H1 (cell line): ENCODE measurements at regions not wholly inside any gene's neighbourhood (a gene's known extent, or its start where the extent isn't known, plus 50 kb on each side); places are given as distances from the start of the nearest gene placed in this dataset.

Experiments used
- CTCF ChIA-PET: fragments of 300-600 bp; sonication (Branson Sonifier 250); formaldehyde crosslinking; loops from one replicate; lab custom pipeline; 2021; ENCODE audit not compliant: partially characterized antibody; lab: Charles Lee
- POLR2A ChIA-PET: fragments of 300-600 bp; sonication (Branson Sonifier 250); formaldehyde crosslinking; loops from one replicate; lab custom pipeline; 2021; ENCODE audit warnings: inconsistent platforms; ENCODE audit not compliant: partially characterized antibody; lab: Charles Lee
- DNase-seq, 2 experiments: peaks; one replicate each; pipeline versions ENCODE4 v3.0.0 to v3.0.0-alpha.2; 2010 to 2022; ENCODE audit warnings: low spot score in 2 of 2, low read depth in 1 of 2, mixed read lengths in 1 of 2
- FAIRE-seq: peaks from 2 replicates; lab custom pipeline; 2011; peaks lifted over from hg19 to GRCh38; lab: Jason Lieb, UNC
- H2AFZ ChIP-seq: 2 replicates; pipeline ENCODE4 v1.8.1; 2012; ENCODE audit warnings: low read length, inconsistent platforms
- H2AK5ac ChIP-seq: 2 replicates; pipeline ENCODE4 v1.6.1; 2013; ENCODE audit warnings: low read depth, low read length
- H2BK120ac ChIP-seq: replicated peaks from 2 replicates; pipeline ENCODE3; 2013; ENCODE audit warnings: low read depth, low read length, inconsistent platforms
- H2BK12ac ChIP-seq: 2 replicates; pipeline ENCODE4 v1.6.1; 2013; ENCODE audit warnings: low read depth, low read length
- H2BK15ac ChIP-seq: 2 replicates; pipeline ENCODE4 v1.6.1; 2013; ENCODE audit warnings: low read length
- H2BK20ac ChIP-seq: 2 replicates; pipeline ENCODE4 v1.6.1; 2013; ENCODE audit warnings: low read length
- H2BK5ac ChIP-seq: 2 replicates; pipeline ENCODE4 v1.6.1; 2013; ENCODE audit warnings: low read depth, low read length
- H3K14ac ChIP-seq: 2 replicates; pipeline ENCODE4 v1.6.1; 2013; ENCODE audit warnings: inconsistent platforms; ENCODE audit not compliant: insufficient read length
- H3K18ac ChIP-seq: 2 replicates; pipeline ENCODE4 v1.6.1; 2013; ENCODE audit warnings: low read length; ENCODE audit errors: extremely low read depth
- H3K23ac ChIP-seq: 2 replicates; pipeline ENCODE4 v1.6.1; 2013; ENCODE audit warnings: inconsistent platforms; ENCODE audit not compliant: insufficient read length
- H3K23me2 ChIP-seq: 2 replicates; pipeline ENCODE4 v1.6.1; 2013; ENCODE audit warnings: low read depth, low read length
- H3K27ac ChIP-seq: 2 replicates; pipeline ENCODE4 v1.6.1; 2011; ENCODE audit warnings: low read depth, low read length, inconsistent platforms
- H3K27me3 ChIP-seq, 4 experiments: replicated peaks in 1 of 4; 1 replicate in 1 of 4; 2 replicates in 3 of 4; pipeline versions ENCODE4 v1.6.1 to v1.8.1; 2011 to 2013; ENCODE audit warnings: low read length in 3 of 4, mild to moderate bottlenecking in 3 of 4, inconsistent platforms in 2 of 4, mixed read lengths in 2 of 4, moderate library complexity in 1 of 4; ENCODE audit not compliant: control insufficient read depth in 3 of 4, insufficient read depth in 3 of 4; ENCODE audit errors: extremely low read depth in 1 of 4
- H3K36me3 ChIP-seq, 4 experiments: 2 replicates each; pipeline versions ENCODE4 v1.6.1 to v1.8.1; 2011 to 2013; ENCODE audit warnings: mild to moderate bottlenecking in 4 of 4, low read length in 3 of 4, moderate library complexity in 2 of 4, control low read depth in 1 of 4, inconsistent platforms in 1 of 4; ENCODE audit not compliant: insufficient read depth in 4 of 4, control insufficient read depth in 2 of 4
- H3K4ac ChIP-seq: replicated peaks from 2 replicates; pipeline ENCODE3; 2013; ENCODE audit warnings: low read length, low read depth, mixed read lengths, inconsistent platforms; ENCODE audit not compliant: insufficient read length
- H3K4me1 ChIP-seq, 4 experiments: replicated peaks in 1 of 4; 1 replicate in 1 of 4; 2 replicates in 3 of 4; pipeline versions ENCODE4 v1.6.1 to v1.8.1; 2011 to 2013; ENCODE audit warnings: low read length in 3 of 4, inconsistent platforms in 2 of 4, mixed read lengths in 1 of 4; ENCODE audit not compliant: insufficient read depth in 4 of 4, control insufficient read depth in 3 of 4
- H3K4me2 ChIP-seq, 2 experiments: 2 replicates each; pipeline versions ENCODE4 v1.6.1 to v1.8.1; 2011 to 2013; ENCODE audit warnings: low read depth in 2 of 2, low read length in 2 of 2, control low read depth in 1 of 2, inconsistent platforms in 1 of 2, mild to moderate bottlenecking in 1 of 2; ENCODE audit not compliant: insufficient read depth in 1 of 2
- H3K4me3 ChIP-seq, 4 experiments: fragments of 200-600, 300-600 bp in 1 of 4; sonication (generic), shearing (Covaris generic), sonication (Bioruptor Twin) in 1 of 4; 2 replicates each; pipeline versions ENCODE4 v1.5.1 to v1.8.1; 2011 to 2016; ENCODE audit warnings: low read length in 4 of 4, low read depth in 3 of 4, control low read depth in 2 of 4, inconsistent platforms in 2 of 4, mild to moderate bottlenecking in 2 of 4, mixed read lengths in 1 of 4, moderate library complexity in 1 of 4; ENCODE audit not compliant: insufficient read depth in 2 of 4; ENCODE audit errors: extremely low read depth in 1 of 4
- H3K56ac ChIP-seq: replicated peaks from 2 replicates; pipeline ENCODE3; 2013; ENCODE audit warnings: low read depth, mild to moderate bottlenecking, mixed read lengths, low read length, inconsistent platforms; ENCODE audit not compliant: insufficient read length
- H3K79me1 ChIP-seq: 2 replicates; pipeline ENCODE4 v1.6.1; 2013; ENCODE audit warnings: low read depth, low read length, control low read depth
- H3K79me2 ChIP-seq, 2 experiments: 2 replicates each; pipeline versions ENCODE4 v1.6.1 to v1.8.1; 2012 to 2013; ENCODE audit warnings: low read length in 2 of 2, mild to moderate bottlenecking in 2 of 2, inconsistent platforms in 1 of 2; ENCODE audit not compliant: insufficient read depth in 2 of 2, control insufficient read depth in 1 of 2
- H3K9ac ChIP-seq, 4 experiments: replicated peaks in 1 of 4; 1 replicate in 1 of 4; 2 replicates in 3 of 4; pipeline versions ENCODE4 v1.6.1 to v1.8.1; 2011 to 2013; ENCODE audit warnings: low read depth in 3 of 4, low read length in 3 of 4, control low read depth in 2 of 4, mild to moderate bottlenecking in 2 of 4, moderate library complexity in 2 of 4, inconsistent platforms in 1 of 4; ENCODE audit errors: extremely low read depth in 1 of 4
- H3K9me3 ChIP-seq, 2 experiments: 2 replicates each; pipeline versions ENCODE4 v1.6.1 to v1.8.1; 2012 to 2013; ENCODE audit warnings: mild to moderate bottlenecking in 2 of 2, moderate library complexity in 2 of 2, control low read depth in 1 of 2, inconsistent platforms in 1 of 2, low read depth in 1 of 2, low read length in 1 of 2, mixed read lengths in 1 of 2; ENCODE audit not compliant: insufficient read depth in 2 of 2
- H4K20me1 ChIP-seq, 2 experiments: replicated peaks in 1 of 2; 2 replicates each; pipeline versions ENCODE3 to v1.8.1; 2011 to 2013; ENCODE audit warnings: inconsistent platforms in 2 of 2, low read length in 2 of 2, mild to moderate bottlenecking in 1 of 2; ENCODE audit not compliant: insufficient read depth in 2 of 2, control insufficient read depth in 1 of 2
- H4K5ac ChIP-seq: 2 replicates; pipeline ENCODE4 v1.6.1; 2013; ENCODE audit warnings: low read length, low read depth, mixed read lengths, inconsistent platforms; ENCODE audit not compliant: insufficient read length
- H4K8ac ChIP-seq: 2 replicates; pipeline ENCODE4 v1.8.0; 2013; ENCODE audit warnings: mild to moderate bottlenecking, moderate library complexity, low read length, inconsistent platforms; ENCODE audit not compliant: insufficient read depth; ENCODE audit errors: extremely low read depth
- H4K91ac ChIP-seq: replicated peaks from 2 replicates; pipeline ENCODE3; 2013; ENCODE audit warnings: low read length, mixed read lengths, inconsistent platforms; ENCODE audit not compliant: insufficient read length
- ASH2L ChIP-seq: fragments of 200-600, 300-600 bp; sonication (generic); IDR thresholded peaks from one replicate; pipeline ENCODE4 v1.7.1; 2017; ENCODE audit warnings: low read length
- CBX8 ChIP-seq: fragments of 300-800, 300-1000 bp; sonication (generic); IDR thresholded peaks from 2 replicates; pipeline ENCODE4 v1.7.1; 2016; ENCODE audit warnings: low read depth, low read length, borderline replicate concordance
- EGR1 ChIP-seq: IDR thresholded peaks from 2 replicates; pipeline ENCODE4 v1.6.1; 2011; ENCODE audit warnings: low read depth, low read length, borderline replicate concordance
- EP300 ChIP-seq, 2 experiments: IDR thresholded peaks; 1 replicate in 1 of 2; 2 replicates in 1 of 2; pipeline ENCODE4 v1.6.1; 2011 to 2012; ENCODE audit warnings: low read depth in 2 of 2, low read length in 2 of 2, mild to moderate bottlenecking in 2 of 2, borderline replicate concordance in 1 of 2, inconsistent platforms in 1 of 2, moderate library complexity in 1 of 2
- EZH2 ChIP-seq: fragments of 200-600 bp; sonication (generic); IDR thresholded peaks from 2 replicates; pipeline ENCODE4 v1.7.1; 2012; ENCODE audit warnings: low read depth, mild to moderate bottlenecking, moderate library complexity, low read length, inconsistent platforms; ENCODE audit not compliant: severe bottlenecking
- FOSL1 ChIP-seq: IDR thresholded peaks from 2 replicates; pipeline ENCODE4 v1.6.1; 2011; ENCODE audit warnings: mild to moderate bottlenecking, low read depth, low read length, moderate library complexity; ENCODE audit not compliant: insufficient read depth
- HDAC6 ChIP-seq: IDR thresholded peaks from one replicate; pipeline ENCODE4 v1.7.1; 2012; ENCODE audit warnings: low read depth, mild to moderate bottlenecking, inconsistent platforms, low read length, moderate library complexity
- KDM1A ChIP-seq: fragments of 200-600, 300-600 bp; sonication (generic); IDR thresholded peaks from 2 replicates; pipeline ENCODE4 v1.7.1; 2016; ENCODE audit warnings: mild to moderate bottlenecking, low read length, borderline replicate concordance
- KDM4A ChIP-seq: IDR thresholded peaks from one replicate; pipeline ENCODE4 v1.7.1; 2012; ENCODE audit warnings: low read depth, mild to moderate bottlenecking, moderate library complexity, low read length, inconsistent platforms; ENCODE audit not compliant: severe bottlenecking
- PHF8 ChIP-seq: fragments of 200-600 bp; sonication (generic); conservative IDR thresholded peaks from 2 replicates; pipeline ENCODE4 v1.7.1; 2012; ENCODE audit warnings: low read depth, mild to moderate bottlenecking, inconsistent platforms, low read length, moderate library complexity
- RXRA ChIP-seq: IDR thresholded peaks from 2 replicates; pipeline ENCODE4 v1.6.1; 2011; ENCODE audit warnings: low read depth, mild to moderate bottlenecking, low read length, moderate library complexity; ENCODE audit not compliant: insufficient read depth
- SIN3A ChIP-seq, 2 experiments: IDR thresholded peaks in 1 of 2; conservative IDR thresholded peaks in 1 of 2; 2 replicates each; pipeline ENCODE4 v1.6.1; 2011 to 2012; ENCODE audit warnings: low read length in 2 of 2, improper control_type of control experiment in 1 of 2, low read depth in 1 of 2, mild to moderate bottlenecking in 1 of 2
- TAF7 ChIP-seq: optimal IDR thresholded peaks from 2 replicates; pipeline ENCODE3; 2011; ENCODE audit warnings: low read depth, mild to moderate bottlenecking, inconsistent platforms, low read length, moderate library complexity, borderline replicate concordance
- TF ChIP-seq, protein P1 (sequence below): IDR thresholded peaks from 2 replicates; pipeline ENCODE4 v1.6.1; 2011; ENCODE audit warnings: low read depth, mild to moderate bottlenecking, low read length; ENCODE audit not compliant: insufficient read depth

DNA sequence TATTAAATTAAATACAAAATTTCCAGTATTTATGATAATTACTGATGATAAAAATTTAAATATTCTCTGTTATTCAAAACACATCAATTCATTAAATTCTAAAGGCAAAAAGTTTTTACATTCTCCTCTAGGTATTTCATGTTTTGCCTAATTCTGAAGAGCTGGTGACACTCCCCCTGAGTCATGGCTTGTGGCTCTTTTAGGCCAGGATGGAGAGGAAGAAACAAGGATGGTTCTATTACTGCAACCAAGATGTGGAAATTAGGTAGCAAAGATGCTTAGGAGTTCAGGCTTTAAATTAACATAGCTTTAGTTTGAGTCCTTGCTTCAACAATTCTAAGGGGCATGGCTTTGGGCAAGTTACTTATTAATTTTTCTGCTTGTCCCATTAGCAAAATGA lies 1295.8 kb downstream of the EFNA5 start:
- Histone ChIP-seq H3K23me2 (no peaks in the 10 kb centered on the region), H3K4me3 (no peak overlapping the region), H2AFZ (no peak overlapping the region), H4K8ac (no peak overlapping the region), H2BK120ac (no peak overlapping the region), H3K27ac (no peak overlapping the region), H3K79me2 (no peaks in the 10 kb centered on the region), H3K23ac (no peak overlapping the region), H2AK5ac (no peak overlapping the region), H3K14ac (no peak overlapping the region), H3K4me2 (no peak overlapping the region)
- TF ChIP-seq SIN3A (conservative IDR thresholded peaks at IDR 0.05 in 1 of 2, IDR thresholded peaks at IDR 0.05 in 1 of 2; ENCODE audit: low read depth in 1 of 2, low read length in 2 of 2) (no peak), KDM4A (no peak), HDAC6 (no peak), EZH2 (no peak), EGR1 (no peak), RXRA (no peak), EP300 (IDR thresholded peaks at IDR 0.05; ENCODE audit: borderline replicate concordance in 1 of 2, low read depth in 2 of 2, low read length in 2 of 2) (no peak), FOSL1 (no peak), CBX8 (no peak), ASH2L (no peak), PHF8 (no peak), KDM1A (no peak), TAF7 (no peak)
- TF ChIP-seq, protein P1, sequence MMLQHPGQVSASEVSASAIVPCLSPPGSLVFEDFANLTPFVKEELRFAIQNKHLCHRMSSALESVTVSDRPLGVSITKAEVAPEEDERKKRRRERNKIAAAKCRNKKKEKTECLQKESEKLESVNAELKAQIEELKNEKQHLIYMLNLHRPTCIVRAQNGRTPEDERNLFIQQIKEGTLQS = no peak
- TF ChIP-seq, all 59 proteins: peak for 0
- Histone ChIP-seq H4K91ac (no peak overlapping the region), H3K9me3 (peaks cover 0 to 5% of the 10 kb centered on the region in 2 experiments; a peak in 1 of 4 replicates), H2BK12ac (no peak overlapping the region), H4K5ac (no peak overlapping the region), H2BK15ac (no peak overlapping the region), H3K56ac (no peak overlapping the region), H3K18ac (no peak overlapping the region), H3K4ac (no peak overlapping the region), H3K79me1 (no peaks in the 10 kb centered on the region), H2BK5ac (no peak overlapping the region), H3K9ac (no peak overlapping the region), H3K4me1 (no peaks in the 10 kb centered on the region), H3K36me3 (no peaks in the 10 kb centered on the region), H4K20me1 (no peaks in the 10 kb centered on the region), H2BK20ac (no peak overlapping the region), H3K27me3 (no peaks in the 10 kb centered on the region)
- CTCF ChIA-PET = interaction anchor here (1.1 to 1.9 kb wide), 2 partner anchors 21 to 106 kb away, joined by 3 to 6 read pairs; no protein-coding TSS in a partner anchor
- no peak for FAIRE-seq
- POLR2A ChIA-PET = no interaction called here
- no peak for DNase-seq
